Vagina (tissue), 2 donors: ENCODE measurements at regions not wholly inside any gene's neighbourhood (a gene's known extent, or its start where the extent isn't known, plus 50 kb on each side); places are given as distances from the start of the nearest gene placed in this dataset.

Experiments
- DNase-seq, 2 donors: peaks; one replicate each; pipeline ENCODE4 v3.0.0-alpha.2; 2017; ENCODE audit errors: extremely low spot score in 2 of 2
- H3K27ac ChIP-seq: fragments of 200-600 bp; sonication (generic); one replicate; pipeline ENCODE4 v1.5.1; 2019
- H3K27me3 ChIP-seq: fragments of 200-600 bp; sonication (generic); one replicate; pipeline ENCODE4 v1.5.1; 2019
- H3K36me3 ChIP-seq, 2 donors: fragments of 200-600 bp; sonication (generic); one replicate each; pipeline ENCODE4 v1.5.1; 2017 to 2019
- H3K4me1 ChIP-seq: fragments of 200-600 bp; sonication (generic); one replicate; pipeline ENCODE4 v1.5.1; 2019
- H3K4me3 ChIP-seq, 2 donors: fragments of 200-600 bp; sonication (generic); 1 replicate in 1 of 2; 2 replicates in 1 of 2; pipeline ENCODE4 v1.5.1; 2016 to 2019
- H3K9me3 ChIP-seq: fragments of 200-600 bp; sonication (generic); one replicate; pipeline ENCODE4 v1.5.1; 2019
- POLR2A ChIP-seq, 2 donors: fragments of 450-650 bp; IDR thresholded peaks; one replicate each; pipeline ENCODE4 v1.6.1; 2017; ENCODE audit warnings: antibody characterized with exemption in 2 of 2, mild to moderate bottlenecking in 2 of 2, moderate library complexity in 2 of 2
- POLR2AphosphoS5 ChIP-seq, 2 donors: sonication (generic); formaldehyde crosslinking; IDR thresholded peaks; one replicate each; pipeline ENCODE4 v1.9.0; 2017; ENCODE audit warnings: antibody characterized with exemption in 2 of 2, mild to moderate bottlenecking in 2 of 2, low read depth in 1 of 2; ENCODE audit not compliant: insufficient read depth in 1 of 2
- intact Hi-C: fragments of 100-400 bp; cut with DNase I; formaldehyde crosslinking; loops from one replicate; pipeline ENCODE4 v1.15.1; 2023
- TF ChIP-seq, protein P1 (sequence below), 3 experiments: fragments of 450-650 bp in 2 of 3; fragments of 200-600 bp in 1 of 3; sonication (generic) in 1 of 3; IDR thresholded peaks; one replicate each; pipeline ENCODE4 v1.5.1; 2017 to 2019; ENCODE audit warnings: antibody characterized with exemption in 3 of 3, mild to moderate bottlenecking in 2 of 3, moderate library complexity in 2 of 3

DNA sequence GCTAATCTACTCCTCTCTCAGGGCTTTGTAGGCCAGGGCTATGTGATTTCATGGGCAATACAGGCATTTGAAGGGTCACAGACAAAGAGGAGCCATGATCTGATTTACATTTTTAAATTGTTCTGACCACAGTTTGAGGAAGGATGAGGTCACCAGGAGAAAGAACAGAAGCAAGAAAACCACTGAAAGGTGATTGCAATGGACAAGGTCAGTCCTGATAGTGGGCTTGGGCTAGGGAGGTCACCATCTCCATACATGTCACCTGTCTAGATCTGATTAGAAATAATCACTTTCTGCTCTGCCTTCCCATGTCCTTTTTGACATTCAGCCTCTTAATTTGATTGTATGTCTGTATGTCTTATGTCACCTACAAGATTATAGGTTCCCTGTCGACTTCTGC lies 248.9 kb upstream of the CWC22 start:
- no peak overlapping the region for H3K4me3 ChIP-seq
- no peak for DNase-seq
- no peak for TF ChIP-seq POLR2AphosphoS5 (IDR thresholded peaks at IDR 0.05; ENCODE audit: insufficient read depth in 1 of 2, low read depth in 1 of 2)
- TF ChIP-seq, protein P1, sequence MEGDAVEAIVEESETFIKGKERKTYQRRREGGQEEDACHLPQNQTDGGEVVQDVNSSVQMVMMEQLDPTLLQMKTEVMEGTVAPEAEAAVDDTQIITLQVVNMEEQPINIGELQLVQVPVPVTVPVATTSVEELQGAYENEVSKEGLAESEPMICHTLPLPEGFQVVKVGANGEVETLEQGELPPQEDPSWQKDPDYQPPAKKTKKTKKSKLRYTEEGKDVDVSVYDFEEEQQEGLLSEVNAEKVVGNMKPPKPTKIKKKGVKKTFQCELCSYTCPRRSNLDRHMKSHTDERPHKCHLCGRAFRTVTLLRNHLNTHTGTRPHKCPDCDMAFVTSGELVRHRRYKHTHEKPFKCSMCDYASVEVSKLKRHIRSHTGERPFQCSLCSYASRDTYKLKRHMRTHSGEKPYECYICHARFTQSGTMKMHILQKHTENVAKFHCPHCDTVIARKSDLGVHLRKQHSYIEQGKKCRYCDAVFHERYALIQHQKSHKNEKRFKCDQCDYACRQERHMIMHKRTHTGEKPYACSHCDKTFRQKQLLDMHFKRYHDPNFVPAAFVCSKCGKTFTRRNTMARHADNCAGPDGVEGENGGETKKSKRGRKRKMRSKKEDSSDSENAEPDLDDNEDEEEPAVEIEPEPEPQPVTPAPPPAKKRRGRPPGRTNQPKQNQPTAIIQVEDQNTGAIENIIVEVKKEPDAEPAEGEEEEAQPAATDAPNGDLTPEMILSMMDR (IDR thresholded peaks at IDR 0.05): no peak
- TF ChIP-seq POLR2A (IDR thresholded peaks at IDR 0.05): no peak
- peaks cover 7% of the 10 kb centered on the region for H3K4me1 ChIP-seq
- H3K27ac ChIP-seq: no peak overlapping the region
- H3K36me3 ChIP-seq: no peaks in the 10 kb centered on the region
- H3K9me3 ChIP-seq: no peaks in the 10 kb centered on the region
- intact Hi-C loops: no loop called here
- H3K27me3 ChIP-seq: no peaks in the 10 kb centered on the region

DNA sequence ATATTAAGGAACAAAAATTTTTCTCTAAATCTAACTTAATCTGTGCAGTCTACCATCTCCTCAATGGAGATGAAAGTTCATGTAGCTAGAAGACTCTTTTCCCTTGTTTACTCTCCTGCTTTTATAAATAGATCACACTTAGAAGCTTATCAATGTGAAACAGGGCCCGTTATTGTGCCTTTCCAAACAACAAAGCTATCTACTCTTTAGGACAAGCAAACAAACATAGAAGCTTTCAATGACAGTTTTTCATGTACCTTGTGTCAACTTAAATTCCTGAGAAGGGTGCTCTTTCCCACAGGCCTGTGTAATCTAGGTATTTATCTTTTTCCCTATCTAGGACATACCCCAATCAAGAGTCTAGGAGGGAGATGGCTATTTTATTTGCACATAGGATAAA lies 247.8 kb upstream of the CWC22 start:
- Histone ChIP-seq H3K4me3 (no peak overlapping the region), H3K27ac (no peak overlapping the region), H3K9me3 (no peaks in the 10 kb centered on the region), H3K36me3 (no peaks in the 10 kb centered on the region), H3K27me3 (no peaks in the 10 kb centered on the region), H3K4me1 (peaks cover 7% of the 10 kb centered on the region)
- intact Hi-C loops: no loop called here
- no peak for DNase-seq
- TF ChIP-seq POLR2AphosphoS5 (IDR thresholded peaks at IDR 0.05; ENCODE audit: insufficient read depth in 1 of 2, low read depth in 1 of 2) (no peak), POLR2A (IDR thresholded peaks at IDR 0.05) (no peak)
- TF ChIP-seq, protein P1 (IDR thresholded peaks at IDR 0.05): no peak

- Histone ChIP-seq H3K9me3 (no peaks in the 10 kb centered on the region), H3K4me1 (no peaks in the 10 kb centered on the region), H3K36me3 (no peaks in the 10 kb centered on the region), H3K27ac (no peak overlapping the region), H3K27me3 (no peaks in the 10 kb centered on the region), H3K4me3 (no peak overlapping the region)
- DNase-seq: no peak
- TF ChIP-seq, protein P1 (IDR thresholded peaks at IDR 0.05): no peak
- TF ChIP-seq POLR2A (IDR thresholded peaks at IDR 0.05) (no peak), POLR2AphosphoS5 (IDR thresholded peaks at IDR 0.05; ENCODE audit: insufficient read depth in 1 of 2, low read depth in 1 of 2) (no peak)
- intact Hi-C loops: no loop called here
Measured at GRCh38 chr2:180247658-180248057, 240.6 kb upstream of the CWC22 start.

- Histone ChIP-seq H3K27ac (no peak overlapping the region), H3K27me3 (no peaks in the 10 kb centered on the region), H3K9me3 (no peaks in the 10 kb centered on the region), H3K4me1 (no peaks in the 10 kb centered on the region), H3K4me3 (no peak overlapping the region), H3K36me3 (no peaks in the 10 kb centered on the region)
- no peak for DNase-seq
- TF ChIP-seq POLR2AphosphoS5 (IDR thresholded peaks at IDR 0.05; ENCODE audit: insufficient read depth in 1 of 2, low read depth in 1 of 2): no peak
- TF ChIP-seq POLR2A (IDR thresholded peaks at IDR 0.05): no peak
- TF ChIP-seq, protein P1 (IDR thresholded peaks at IDR 0.05): no peak
- intact Hi-C loops: no loop called here
Measured at GRCh38 chr2:180246268-180246667, 239.2 kb upstream of the CWC22 start.

DNA sequence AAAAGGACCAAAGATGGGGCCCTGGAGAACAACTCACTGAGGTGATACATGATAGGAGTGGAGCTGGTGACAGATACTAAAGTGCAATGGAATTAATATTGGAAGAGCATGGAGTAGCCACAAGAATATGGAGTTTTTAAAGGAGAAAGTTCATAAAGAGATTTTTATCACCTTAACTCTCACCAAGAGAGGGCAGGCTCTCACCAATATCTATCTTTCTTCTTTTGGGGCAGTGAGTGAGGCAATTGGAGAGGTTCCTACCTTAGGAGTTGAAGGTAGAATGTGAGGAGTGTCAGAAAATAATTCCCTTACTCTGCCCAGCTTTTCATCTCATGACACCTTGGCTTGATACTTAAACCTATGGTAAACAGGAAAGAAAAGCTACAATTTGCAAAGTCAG lies 233.7 kb upstream of the CWC22 start:
- no peaks in the 10 kb centered on the region for H3K36me3 ChIP-seq
- no peak overlapping the region for H3K4me3 ChIP-seq
- H3K27ac ChIP-seq: no peak overlapping the region
- TF ChIP-seq POLR2A (IDR thresholded peaks at IDR 0.05) (no peak), POLR2AphosphoS5 (IDR thresholded peaks at IDR 0.05; ENCODE audit: insufficient read depth in 1 of 2, low read depth in 1 of 2) (no peak)
- TF ChIP-seq, protein P1 (IDR thresholded peaks at IDR 0.05): no peak
- intact Hi-C loops: no loop called here
- no peak for DNase-seq
- H3K27me3 ChIP-seq: no peaks in the 10 kb centered on the region
- H3K9me3 ChIP-seq: no peaks in the 10 kb centered on the region
- H3K4me1 ChIP-seq: no peaks in the 10 kb centered on the region
